ENCODE measurements at regions not wholly inside any gene's neighbourhood (a gene's known extent, or its start where the extent isn't known, plus 50 kb on each side); places are given as distances from the start of the nearest gene placed in this dataset.

DNA sequence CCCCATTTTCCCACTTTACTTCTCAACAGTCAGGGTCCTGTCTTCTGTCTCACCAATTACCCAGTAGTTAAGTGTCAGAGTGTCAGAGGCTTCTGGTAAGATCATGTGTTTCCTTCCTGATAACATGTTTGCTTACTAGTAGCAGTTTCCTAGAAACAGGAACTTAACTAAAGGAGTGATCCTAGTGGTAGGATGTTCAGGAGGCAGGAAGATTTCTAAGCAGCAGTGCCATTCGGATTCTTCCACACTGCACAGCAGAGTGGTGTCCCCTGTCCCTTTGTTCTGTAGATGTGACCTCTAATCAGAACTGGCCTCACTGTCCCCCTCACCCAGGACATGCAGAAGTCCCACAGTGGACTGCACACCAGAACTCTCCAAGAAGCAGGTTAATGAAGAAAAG lies 221.8 kb upstream of the OSR1 start:
- FAIRE-seq = no peak

DNA sequence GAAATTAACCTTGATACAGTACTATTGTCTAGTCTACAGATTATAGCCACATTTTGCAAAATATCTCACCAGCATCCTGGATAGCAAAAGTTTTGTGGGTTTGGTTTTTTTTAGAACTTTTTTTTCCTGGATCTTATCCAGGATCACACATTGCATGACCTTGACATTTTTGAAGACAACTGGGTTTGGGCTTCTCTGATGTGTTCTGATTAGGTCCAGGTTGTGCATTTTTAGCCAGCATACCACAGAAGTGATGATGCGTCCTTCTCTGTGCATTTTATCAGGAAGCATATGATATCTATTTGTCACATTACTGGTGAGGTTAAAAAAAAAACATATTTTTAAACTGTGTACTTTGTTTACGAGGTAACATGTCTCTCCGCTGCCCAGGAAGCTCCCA lies 221.0 kb upstream of the OSR1 start:
- FAIRE-seq = no peak

DNA sequence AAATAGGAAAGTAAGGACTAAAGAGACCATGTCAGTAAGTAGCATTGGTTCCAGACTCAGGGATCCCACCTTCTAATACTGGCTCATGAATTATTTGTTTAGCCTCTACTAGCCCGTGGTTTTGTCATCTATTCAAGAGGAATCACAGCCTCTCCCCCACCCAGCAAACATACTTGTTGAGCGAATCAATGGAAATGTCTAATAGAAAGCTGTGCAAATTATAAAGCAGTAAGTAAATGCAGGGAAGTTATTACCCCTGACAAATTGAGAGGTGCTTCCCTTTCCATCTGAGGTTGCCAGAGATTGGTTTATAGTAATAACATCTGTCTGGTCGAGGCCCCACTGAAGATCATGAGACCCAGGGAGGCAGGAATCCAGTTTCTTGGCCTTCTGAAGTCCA lies 219.3 kb upstream of the OSR1 start:
- FAIRE-seq = no peak

DNA sequence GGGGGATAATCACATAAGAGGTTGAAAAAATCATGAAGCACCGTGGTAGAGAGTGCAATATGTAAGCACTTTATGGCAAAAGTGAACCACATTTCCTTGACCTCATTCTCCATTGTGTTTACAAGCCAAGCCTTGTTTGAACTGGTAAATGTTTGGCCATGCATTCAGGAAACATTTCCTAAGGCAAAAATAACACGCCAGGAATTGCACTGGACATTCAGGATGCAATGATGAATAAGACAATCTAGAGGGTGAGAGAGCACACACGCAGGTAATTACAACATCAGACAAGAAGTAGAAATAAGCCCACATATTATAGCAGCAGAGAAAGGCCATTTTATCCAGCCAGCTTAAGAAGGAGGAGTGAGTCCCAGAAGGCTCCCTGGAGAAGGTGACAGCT lies 218.0 kb upstream of the OSR1 start:
- FAIRE-seq = no peak

DNA sequence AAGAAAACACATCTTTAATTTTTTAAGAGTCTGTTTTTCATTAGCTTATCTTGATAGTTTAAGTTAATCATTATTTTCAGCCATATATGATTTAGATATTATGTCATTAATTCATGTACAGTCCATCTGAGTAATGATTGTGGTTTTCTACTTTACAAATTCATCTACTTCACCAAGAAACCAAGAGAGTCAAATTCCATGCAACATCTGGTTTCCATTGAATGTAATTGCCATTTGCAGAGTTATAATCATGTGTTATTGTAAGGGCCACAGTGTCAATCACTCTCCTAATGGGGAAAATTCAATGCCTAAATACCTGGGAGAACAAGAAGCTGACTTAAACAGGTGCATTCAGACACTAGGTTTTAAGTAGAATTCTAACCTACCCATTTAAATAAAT lies 217.2 kb upstream of the OSR1 start:
- no peak for FAIRE-seq

DNA sequence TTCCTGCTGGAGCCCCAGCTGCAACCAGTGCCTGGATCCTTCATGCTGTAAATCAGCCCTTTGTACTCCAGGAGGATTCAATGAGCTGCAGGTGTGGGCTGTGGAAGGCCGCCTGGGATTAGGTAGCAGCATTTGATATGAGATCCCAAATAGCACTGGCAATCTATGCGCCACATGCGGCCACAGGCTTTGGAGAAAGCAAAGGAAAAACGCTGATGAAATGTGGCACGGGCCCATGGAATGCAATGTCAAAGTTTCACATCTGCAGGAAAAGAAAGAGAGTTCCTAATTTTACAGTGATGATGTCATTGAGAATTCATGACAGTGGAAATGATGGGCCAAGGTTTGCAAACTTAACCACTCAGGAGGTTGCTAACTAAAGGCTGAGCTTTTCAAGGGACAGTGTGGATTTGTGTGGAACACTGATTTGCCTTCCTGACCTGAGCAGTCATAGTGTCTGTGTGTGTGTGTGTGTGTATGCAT lies 216.4 kb upstream of the OSR1 start:
- FAIRE-seq = no peak

DNA sequence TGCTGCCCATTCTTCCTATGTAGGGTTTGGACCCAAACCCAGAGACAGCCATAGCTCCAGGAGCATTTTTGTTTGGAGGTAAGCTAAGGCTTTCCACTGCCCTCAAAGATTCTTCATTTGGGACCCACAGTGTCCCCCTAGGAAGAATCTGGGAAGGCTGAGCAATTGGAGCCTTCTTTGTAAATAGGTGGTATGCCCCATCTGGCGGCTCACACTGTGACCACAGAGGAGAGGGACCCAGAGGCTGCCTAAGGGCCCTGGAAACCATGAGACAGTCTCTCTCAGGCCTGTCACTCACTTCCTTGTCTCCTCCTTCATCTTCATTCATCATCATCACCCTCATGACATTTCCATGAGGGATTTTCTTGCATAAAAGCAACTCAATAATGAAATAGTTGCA lies 215.4 kb upstream of the OSR1 start:
- no peak for FAIRE-seq

DNA sequence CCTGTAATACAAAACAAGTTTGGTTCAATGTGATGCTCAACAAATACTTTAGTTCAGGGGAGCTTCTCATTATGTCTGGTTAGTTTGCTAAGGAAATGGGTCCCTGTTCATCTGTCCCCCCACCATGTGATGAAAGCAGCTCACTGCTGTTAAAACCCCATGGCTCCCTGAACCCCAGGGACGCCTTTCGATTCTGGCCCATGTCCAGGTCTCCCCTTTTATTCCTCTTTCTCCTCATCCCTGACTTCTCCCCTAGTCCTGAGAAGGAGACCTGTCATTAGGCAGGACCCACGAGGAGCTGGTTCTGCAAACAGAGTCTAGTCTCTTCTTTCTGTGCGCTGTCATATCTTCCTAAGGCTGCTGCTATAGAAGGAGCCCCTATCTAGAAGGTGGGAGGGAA lies 213.3 kb upstream of the OSR1 start:
- FAIRE-seq = no peak

DNA sequence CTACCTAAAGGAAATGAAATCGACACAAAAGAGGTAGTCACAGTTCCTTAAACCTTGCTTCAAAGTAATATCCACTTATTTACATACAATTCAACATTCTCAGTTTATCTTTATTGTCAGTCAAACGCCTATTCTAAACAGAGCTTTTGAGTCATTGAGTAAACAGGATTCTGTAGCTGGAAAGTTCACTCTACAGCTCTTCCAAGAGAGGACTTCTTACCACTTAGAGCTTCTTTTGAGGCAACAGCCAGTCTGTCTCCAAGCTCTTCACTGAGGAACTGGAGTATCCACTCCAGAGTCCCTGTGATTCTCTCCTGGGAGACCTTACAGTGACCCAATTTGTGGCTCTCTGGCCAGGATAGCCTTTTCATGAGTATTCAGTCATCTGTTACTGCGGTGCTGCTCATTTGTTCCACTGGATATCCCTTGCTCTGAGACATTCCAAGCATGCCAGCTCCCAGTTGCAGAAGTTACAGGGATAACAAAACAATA lies 210.9 kb upstream of the OSR1 start:
- FAIRE-seq = no peak

DNA sequence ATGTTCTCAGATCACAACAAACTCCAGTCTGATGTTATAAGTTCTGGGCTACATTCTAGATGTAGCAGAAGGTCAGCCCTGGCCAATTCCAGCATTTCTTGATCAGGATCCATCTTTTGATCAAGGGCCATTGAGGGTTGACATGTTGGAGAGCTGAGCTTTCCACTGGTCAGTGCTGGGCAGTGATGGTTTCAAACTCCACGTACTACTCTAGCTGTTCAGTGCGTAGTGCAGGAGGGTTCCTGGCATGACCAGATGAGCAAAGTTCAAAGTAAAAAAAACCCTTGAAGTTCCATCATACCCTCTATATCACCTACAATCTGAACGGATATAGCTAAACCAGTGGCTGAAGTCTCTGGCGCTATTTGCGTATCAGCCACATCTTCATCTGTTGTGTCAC lies 210.4 kb upstream of the OSR1 start:
- FAIRE-seq = no peak

DNA sequence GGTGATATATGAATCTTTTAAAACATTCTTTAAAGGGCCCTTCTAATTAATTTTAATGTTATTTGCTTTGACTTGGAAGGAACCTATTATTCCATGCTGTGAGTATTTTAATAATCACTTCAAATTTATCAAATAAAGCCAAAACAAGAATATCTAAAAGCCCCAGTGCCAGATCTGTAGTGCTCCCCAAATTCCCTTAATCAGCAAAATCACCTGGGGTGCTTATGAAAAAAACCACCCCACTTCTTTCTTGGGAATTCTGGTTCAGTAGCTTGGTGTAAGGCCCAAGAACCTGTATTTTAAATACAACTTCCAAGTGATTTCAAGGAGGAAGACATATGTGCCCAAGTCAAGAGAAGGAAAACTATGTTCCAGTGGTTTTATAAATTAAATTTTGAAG lies 202.4 kb upstream of the OSR1 start:
- FAIRE-seq = no peak

DNA sequence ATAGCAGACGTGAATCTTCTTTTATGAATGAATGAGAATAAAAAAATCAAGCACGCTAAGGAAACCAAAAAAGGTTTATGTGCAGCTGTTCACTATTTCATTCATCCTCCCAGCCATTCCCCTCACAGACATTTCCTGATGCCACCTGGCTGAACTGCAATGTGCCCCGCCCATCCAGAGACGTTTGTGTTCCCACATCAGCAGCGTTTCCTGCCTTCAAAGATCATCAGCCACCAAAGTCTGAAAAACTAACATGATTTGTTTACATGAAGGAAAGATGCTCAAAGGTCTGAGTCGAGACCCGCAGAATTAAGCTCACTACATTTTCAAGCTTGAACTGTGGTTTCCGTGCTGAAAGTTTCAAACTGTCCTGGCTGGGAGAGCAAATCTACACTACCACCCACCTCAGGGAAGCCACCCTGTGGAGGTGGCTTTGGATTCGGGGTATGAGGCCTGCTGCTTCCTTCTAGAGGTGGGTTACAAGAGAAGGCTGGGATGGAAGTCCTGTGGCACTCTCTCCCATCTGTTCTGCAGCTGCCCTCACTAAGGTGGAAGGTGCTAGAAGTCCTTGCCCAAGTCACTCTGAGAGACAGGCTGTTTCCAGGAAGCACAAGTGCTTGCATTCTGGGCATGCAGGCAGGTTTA lies 201.3 kb upstream of the OSR1 start:
- FAIRE-seq = no peak

DNA sequence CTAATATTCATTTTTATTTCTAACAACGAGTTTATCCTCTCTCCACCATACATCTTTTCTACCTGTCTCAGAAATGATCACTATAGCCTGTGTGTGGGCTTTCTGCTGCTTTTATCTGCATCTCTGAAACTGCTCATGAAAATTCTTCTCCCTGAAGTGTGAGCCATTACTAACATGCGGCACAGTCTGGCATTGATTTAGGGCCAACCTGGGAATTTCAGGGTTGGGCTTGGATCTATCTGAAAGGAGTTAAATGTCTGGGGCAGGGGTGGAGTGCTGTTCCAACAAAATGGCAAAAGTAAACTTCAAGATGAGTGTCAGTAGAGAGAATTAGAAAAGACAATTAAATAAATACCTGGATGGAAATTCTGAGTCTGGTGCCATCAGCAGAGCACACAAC lies 198.2 kb upstream of the OSR1 start:
- FAIRE-seq = no peak

DNA sequence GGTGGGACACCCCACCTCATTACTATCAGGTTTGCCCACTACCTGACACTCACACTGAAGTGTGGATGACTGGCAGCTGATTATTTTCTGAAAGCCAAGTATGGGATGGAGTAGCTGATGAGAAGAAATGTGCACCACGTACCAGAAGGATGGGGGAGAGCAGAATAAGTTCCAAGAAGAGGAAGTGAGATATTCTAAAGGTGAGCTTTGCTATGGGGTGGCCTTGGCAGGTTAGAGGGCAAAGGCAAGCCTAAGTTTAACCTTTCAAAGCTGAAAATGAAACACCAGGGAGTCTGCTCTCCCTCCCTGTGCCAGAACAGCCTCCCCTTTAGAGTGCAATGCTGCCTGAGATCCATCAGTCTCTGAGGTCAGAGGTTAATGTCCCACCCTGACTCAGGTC lies 196.1 kb upstream of the OSR1 start:
- no peak for FAIRE-seq

DNA sequence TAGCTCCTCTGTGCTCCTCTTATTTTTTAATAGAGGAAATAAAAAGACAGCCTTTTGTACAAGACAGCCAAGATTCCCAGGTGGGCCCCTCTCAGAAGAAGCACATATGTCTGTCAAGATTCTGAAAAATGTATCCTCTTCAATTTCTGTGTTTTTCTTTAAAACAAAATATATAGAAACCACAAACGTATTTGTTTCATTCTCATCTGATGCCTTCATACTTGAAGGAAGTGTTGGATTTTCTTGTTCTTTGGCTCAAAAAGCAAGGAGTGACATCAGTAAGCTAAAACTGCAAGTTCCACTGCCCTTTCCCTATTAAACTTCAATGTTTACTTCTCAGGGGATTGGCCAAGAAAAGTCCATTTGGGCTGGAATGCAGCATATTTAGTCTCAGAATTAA lies 193.8 kb upstream of the OSR1 start:
- no peak for FAIRE-seq

DNA sequence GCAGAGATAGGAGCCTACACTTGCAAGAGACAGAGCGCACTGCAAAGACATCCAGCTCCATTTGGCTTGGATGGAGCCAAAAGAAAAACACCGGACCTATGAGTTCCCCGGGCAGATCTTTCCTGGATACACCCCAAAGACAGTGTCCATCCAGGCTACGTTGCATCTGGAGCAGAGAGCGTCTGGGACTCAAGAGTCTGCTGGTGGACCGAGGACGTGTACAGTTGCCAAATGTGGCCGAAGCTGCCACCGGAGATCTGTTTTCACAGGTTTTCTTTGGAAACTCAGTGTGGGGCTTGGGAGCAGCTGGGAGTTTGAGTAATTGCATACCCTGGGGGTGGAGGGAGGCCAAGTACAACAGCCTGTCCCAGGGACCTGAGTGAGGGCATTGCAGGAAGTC lies 192.3 kb upstream of the OSR1 start:
- no peak for FAIRE-seq

DNA sequence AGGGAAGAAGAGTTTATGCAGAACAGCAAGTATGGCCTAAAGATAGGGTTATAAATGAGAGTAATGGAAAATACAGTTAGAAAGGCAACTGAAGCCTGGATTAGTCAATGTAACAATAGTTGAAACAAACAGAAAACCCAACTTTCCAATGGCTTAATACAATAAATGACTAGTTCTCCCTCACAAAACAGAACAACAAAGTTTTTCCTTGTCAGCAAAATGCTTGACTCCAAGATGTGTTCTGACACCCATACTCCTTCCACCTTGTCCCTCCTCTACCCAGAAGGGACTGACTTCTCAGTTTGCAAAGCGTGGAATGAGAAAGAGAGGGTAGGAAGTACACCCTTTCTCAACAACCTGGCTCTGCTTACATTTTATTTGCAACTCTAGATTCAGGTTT lies 191.4 kb upstream of the OSR1 start:
- FAIRE-seq = no peak

DNA sequence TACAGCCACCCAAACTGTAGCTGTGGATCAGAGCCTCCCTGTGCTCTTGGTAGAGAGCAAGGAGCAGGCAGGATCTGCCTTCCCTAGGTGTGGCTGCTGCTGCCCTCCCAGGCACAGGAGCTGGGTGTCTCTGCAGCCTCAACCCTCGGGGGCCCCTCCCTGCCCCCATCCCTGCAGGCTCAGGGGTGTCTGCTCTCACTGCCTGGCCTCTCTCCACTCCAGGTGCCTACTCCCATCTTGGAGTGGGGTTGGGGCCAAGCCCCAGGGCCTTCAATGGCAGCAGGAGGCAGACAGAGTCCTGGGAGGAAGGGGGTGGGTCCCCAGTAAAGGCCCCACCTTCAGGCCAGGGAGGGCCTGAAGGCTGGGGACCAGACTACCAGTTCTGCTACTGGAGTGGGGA lies 189.7 kb upstream of the OSR1 start:
- FAIRE-seq = no peak

DNA sequence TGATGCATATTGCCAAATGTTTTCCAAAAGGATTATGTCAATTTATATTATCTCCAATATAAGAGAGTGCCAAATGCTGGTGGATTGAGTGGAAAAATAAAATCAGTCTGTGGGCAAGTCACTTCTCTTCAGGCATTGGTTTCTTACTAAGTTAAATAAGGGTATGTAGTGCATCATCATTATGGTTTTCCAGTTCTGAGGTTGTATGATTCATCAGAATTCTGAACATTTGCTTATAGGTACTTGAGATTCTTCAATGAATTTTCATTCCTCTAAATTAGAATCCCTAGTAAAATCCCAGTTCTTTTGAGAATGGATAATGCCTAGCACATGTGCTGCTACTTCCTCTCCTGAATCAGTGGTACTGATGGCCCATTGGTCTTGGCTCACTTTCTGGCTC lies 188.9 kb upstream of the OSR1 start:
- no peak for FAIRE-seq

DNA sequence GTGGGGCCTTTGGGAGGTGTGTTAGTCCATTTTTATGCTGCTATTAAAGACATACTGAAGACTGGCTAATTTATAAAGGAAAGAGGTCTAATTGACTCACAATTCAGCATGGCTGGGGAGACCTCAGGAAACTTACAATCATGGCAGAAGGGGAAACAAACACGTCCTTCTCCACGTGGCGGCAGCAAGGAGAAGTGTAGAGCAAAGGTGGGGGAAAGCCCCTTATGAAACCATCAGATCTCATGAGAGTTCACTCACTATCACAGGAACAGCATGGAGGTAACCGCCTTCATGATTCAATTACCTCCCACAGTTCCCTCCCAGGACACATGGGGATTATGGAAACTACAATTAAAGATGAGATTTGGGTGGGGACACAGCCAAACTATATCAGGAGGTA lies 187.1 kb upstream of the OSR1 start:
- no peak for FAIRE-seq

DNA sequence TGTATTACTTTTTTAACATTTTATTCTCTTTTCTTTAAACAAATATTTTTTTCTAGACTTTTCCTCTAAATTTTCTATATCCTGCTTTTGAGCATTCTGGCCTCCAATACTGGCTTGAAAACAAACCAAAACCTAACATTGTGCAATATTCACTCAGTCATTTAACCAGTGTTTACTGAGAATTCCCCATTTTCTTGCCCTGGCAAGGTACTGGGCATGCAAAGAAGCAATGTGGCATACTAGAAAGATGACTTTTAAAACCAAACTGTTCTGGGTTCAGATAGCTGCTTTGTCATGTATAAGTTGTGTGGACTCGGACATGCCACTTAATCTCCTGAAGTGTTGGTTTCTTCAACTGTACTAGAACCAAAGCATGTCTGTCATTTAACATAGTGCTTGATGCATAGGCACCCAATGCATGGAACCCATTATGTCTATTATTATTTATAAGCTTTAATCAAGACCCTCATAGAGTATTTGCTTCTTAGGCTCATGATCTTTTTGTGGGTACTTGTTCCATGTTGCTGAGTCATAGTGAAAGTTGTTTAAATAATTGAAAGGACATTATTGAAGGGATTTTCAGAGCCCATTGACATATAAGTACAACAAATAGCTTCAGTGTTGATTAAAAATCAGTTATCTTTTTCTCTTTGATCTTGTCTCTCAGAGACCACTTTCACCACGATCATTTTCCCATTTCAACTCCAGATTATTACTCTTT lies 185.4 kb upstream of the OSR1 start:
- FAIRE-seq = no peak

DNA sequence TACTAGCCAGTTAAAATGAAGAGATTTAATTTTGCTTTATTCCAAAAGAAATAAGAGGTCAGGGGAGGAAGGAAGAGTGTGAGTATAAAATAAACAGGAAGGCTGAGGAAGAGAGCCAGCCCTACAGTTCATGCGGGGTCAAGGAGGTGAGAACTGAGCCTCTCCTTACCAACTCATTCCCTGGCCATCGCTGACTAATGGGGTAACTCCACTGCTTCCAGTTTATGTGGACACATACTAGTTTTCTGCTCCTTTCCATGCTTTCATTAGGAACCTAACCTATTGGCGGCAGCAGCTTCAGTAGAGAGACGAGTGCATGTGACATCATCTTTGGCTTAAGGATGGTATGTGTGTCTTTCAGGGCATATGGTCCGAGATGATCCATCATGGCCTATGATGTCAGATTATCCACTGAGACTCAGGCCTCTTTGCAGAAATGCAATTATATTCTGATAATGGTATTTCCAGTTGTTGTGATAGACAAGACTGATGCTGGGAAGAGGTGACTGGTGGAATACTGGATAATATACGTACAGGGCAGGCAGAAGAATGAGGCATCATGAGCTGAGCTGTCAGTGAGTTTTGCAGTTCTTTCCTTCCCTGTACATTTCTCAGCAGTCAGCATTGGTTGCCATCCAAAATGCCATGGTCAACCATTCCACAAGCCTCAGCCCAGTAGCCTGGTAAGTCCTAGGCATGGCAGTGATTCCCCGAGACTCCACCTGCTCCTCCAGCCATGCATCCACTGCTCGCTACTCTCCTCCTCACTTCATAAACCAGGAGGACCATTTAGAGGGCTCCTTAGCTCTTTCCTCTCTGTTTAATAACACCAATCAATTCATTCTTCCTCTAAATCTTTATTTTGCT lies 184.6 kb upstream of the OSR1 start:
- FAIRE-seq = no peak

DNA sequence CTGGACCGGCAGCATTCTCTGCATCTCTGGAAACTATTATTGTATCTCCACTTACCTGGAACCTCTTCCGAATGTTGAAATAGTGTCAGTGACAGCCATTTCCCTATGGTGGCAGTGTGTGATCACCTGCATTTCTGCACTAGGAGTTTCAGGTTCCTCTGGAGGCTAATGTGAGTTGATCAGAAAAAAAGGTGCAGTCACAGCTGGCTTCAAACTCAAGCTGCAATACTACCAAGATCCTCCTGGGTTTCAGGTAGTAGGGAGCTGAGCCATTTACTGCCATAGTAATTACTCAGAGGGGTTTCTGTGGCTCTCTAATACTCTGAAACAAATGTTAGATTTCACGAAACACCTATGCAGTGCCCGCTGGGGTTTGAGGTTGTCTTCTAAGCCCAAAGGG lies 183.5 kb upstream of the OSR1 start:
- FAIRE-seq = no peak

Measured in endometrium (tissue), 2 donors.